ENCODE measurements at regions not wholly inside any gene's neighbourhood (a gene's known extent, or its start where the extent isn't known, plus 50 kb on each side); places are given as distances from the start of the nearest gene placed in this dataset.

DNA sequence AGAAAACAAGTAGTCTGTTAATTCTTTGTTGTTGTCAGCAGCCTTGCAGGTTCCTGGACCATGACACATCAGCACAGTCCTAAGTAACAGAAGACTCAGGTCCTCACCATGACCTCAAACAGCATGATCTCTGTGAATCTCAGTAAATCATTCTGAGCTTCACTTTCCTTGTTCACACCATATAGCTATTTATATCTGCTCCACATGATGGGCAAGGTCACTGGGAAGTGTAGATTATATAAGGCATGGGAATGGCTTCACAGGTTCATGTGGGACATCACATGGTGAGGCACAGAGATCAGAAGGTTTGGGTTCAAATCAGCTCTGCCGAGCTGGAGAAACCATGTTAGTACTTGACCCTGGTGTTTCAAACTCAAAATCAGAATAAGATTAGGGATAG is 245.4 kb upstream of the SPTLC3 start:
- no peak for DNase-seq

DNA sequence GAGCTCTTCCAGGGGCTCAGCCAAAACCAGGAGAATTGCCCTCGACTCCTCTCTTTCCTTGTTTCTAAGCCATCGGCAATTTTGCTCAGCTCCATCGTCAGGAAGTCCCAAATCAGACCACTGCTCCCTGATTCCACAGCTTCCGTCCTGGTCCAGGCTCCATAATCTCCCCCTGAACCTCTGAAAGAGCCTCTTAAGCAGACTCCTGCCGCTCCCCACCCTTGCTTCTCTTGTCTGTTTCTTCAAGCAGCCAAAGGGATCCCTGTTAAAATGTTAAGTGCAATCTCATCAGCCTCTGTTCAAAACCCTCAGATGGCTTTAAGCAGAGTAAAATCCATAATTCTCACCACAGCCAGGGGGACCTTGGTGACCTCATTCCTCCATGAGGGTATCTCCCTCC is 244.7 kb upstream of the SPTLC3 start:
- DNase-seq = no peak

DNA sequence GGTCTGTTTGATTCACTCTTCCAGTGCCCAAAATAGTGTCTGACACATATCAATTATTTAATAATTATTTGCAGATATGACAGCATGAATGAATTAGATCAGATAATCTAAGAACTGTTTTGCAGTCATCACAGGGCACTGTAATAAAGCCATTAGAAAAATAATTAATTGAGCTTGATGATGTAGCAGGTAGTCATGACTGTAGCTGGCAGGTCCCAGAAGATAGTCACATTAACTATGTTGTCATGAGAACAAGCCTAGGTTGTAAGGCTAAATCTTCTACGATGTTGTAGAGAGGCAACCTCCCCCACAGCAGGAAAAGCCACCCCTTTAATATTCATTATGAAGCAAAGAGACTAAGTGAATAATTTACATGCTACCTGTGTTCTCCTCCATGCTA is 243.9 kb upstream of the SPTLC3 start:
- no peak for DNase-seq

DNA sequence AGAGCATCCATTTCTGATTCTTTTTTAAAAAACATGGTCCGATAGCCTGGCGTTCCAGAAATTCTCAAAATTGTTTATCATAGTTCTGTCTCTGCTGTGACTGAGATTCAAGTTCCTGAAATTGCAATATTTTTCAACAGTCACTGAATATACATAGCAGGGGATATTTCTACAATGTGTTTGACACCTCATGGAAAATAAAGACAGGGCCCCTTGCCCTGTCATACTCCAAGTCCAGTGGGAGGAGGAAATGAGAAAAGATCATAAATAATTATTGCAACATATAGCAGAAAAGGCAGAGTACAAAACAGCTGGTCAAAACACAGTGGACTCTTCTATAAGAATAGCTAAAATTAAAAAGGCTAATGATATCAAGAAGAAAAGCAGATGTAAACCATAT is 234.8 kb upstream of the SPTLC3 start:
- no peak for DNase-seq

DNA sequence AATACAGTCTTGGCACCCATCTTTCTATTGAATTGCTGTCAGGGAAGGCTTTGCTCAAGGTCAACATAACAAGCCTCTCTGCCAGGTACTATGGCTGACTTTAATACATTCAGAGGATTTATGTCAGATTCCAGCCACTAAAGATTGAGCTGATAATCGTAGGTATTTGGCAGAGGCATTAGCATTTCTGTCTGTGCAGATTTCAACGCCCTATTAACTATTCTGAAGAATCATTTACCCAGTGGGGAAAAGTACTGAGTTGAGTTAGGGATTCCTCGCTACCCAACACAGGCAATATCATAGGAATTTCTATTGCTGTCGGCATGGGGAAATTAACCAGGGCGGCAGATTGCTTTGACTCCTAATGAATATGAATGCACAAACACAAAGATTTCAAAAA is 233.7 kb upstream of the SPTLC3 start:
- no peak for DNase-seq

DNA sequence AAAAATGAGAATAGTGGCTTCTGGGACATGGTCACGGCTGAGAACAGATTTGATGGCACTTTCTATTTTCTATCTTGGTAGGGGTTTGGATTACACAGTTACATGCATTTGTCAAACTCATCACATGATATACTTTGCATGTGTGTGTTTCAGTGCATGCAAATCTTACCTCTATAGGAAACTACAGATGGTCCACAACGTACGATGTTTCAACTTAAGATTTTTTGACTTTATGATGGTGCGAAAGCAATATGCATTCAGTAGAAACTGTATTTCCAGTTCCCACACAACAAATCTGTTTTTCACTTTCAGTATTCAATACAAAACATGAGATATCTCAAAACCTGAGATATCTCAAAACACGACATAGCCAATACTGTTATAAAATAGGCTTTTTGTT is 231.8 kb upstream of the SPTLC3 start:
- DNase-seq = no peak

DNA sequence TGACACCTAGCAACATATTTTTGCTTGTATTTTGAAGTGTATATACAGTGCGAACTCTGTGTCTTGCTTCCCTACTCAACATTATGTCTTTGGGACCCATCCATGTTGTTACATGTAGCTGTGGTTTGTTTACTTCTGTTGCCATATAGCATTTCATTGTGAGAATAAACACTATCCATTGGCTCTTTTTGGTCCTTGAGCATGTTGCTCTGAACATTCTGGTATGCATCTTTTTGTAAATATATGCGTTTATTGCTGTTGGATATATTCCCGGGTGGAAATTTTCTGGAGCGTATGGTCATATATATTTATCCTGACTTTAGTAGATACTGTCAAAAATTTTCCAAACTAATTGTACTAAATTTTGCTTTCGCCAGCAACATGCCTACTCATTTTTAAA is 222.5 kb upstream of the SPTLC3 start:
- no peak for DNase-seq

DNA sequence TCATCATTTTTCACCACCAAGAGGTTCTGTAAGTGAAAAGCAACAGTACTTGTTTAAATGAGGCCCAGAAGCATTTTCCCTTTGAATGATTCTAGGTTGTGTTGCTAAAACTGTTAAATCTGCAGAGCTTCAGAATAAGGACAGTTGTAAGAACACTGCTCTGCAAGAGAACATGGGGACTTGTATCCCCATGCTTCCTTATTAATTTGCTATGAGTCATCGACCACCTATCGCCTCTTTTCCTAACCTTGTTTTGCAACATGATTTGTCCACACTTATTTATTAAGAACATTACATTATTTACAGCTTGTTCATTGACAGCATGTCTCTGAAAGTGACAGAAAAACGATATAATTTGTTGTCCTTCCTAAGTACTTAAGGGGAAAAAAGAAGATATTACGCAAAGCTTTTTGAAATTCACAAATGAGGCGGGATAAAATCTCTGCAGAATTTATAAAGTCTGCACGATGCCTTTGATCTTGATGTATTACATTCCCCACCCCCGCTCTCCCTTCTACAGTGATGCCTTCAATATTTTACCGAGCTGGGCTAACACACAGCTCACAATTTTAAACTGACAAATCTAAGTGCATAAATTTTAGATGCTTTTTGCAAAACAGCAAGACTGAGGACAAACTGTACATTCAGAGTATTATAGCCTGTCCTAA is 220.0 kb upstream of the SPTLC3 start:
- DNase-seq = no peak

DNA sequence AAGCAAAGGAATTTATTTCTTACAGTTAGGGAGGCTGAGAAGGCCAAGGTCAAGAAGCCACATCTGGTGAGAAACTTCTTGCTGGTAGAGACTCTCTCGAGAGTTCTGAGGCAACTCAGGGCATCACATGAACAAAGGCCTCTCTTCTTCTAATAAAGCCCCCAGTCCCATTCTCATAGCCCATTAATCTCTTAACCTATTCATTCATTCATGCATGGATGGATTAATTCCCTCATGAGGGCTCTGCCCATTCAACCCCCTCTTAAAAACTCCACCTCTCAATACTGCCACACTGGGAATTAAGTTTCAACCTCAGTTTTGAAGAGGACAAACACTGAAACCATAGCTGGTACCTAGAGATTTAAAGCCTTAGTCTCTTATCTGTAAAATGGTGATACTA is 217.9 kb upstream of the SPTLC3 start:
- DNase-seq = no peak

DNA sequence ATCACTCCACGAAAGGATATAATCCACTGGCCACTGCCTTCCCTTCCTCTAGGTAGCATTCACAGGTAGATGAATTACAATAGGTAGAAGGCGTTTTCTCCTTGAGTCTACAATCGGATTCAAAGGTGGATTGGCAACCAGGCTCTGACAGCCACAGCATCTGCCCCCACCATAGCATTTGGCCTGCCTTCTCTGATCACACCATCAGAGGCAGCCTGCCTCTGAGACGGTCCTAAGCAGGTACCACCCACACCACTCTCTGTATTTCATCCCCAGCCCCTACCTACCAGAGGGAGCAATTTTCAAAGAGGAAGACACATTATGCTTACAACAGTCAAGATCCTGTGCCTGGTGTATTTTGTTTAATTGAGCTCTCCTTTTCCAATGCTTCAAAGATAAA is 210.5 kb upstream of the SPTLC3 start:
- DNase-seq = no peak

DNA sequence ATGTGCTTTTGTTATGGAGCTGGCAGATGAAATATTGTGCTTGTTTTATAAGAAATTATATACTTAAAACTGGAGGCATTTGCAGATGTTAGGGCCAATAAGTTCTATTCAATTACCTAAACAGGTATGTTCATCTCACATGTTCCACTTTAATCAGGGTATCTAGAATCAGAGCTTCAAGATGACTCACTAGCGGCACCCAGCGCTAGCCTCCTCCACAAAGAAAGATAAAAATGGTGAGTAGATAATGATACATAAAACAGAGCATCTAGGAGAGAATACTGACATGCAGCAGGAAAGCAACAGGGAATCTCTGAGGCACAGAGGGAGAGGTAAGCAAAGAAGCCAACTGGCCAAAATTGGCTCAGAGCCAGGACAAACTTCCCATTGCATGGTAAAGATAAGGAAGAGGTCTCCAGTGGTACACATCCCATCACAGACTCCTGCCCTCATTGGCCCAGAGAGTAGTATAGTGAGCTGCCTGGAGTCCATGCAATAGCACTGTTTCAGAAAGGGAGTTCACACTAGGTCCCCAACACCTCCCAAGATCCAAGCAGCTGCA is 200.7 kb upstream of the SPTLC3 start:
- DNase-seq = no peak

DNA sequence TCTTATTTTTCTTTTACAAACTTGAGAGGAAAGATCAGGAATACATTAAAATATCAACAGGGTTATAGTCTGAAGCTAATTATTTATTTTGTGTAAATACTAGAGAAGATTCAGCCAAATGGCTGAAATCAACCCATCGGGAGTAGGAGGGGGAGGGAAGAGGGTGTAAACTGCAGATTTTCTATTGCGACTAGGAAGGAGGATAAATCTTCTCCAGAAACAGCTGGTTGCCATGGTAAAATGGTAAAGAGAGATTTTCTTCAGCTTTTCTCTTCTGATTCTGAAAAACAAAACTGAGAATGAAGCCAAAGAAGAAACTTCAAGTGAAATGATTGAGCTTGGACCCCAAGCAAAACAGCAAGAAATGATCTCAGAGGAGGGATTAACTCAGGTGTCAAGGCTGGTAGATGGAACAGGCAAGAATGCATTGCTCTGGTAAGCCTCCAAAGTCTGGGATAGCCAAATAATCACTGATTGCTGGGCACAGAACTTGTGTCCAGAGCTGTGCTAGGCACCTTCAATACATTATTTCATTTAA is 193.5 kb upstream of the SPTLC3 start:
- no peak for DNase-seq

DNA sequence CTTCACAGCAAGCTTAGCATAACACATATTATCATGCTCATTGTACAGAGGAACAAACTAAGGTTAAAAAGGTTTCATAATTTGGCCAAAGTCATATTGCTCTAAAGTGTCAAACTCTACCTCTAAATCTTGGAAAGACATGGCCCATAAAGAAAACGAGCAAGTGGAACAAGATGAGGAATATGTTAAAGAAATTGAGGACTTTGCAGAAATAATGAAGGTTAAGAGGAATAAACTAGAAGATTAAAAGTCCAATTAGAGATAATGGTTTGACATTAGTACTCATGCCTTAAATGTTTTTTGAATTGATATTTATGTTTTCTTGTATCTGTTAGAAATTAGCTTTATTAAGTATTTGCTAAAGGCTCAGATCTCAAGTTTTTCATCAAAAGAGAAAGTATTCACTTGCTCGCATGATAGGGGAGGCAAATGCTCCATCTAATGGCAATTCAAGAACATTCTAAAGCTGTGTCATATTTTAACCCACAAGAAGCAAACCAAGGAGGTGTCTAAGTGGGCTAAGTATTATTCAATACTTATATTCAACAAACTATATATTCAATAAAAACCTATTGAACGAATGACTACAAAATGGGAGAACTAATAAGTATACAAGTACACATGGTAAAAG is 192.9 kb upstream of the SPTLC3 start:
- DNase-seq = no peak

DNA sequence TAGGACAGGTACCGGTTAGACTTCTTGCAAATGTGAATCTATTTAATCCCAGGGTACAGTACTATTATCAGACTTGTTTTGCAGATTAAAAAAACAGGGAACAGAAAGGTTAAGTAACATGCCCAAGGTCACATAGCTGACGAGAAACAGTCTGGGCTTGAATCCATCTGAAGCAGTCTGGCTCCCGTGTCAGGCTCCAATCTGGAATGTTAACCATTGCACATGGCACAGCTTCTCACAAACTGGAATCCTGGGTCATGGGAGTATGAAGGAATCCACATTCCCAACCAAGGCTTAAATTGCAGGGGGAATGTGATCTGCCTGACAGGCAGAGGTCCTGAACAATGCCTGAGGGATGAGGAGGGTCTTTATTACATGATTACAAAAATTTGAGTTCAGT is 187.5 kb upstream of the SPTLC3 start:
- no peak for DNase-seq

DNA sequence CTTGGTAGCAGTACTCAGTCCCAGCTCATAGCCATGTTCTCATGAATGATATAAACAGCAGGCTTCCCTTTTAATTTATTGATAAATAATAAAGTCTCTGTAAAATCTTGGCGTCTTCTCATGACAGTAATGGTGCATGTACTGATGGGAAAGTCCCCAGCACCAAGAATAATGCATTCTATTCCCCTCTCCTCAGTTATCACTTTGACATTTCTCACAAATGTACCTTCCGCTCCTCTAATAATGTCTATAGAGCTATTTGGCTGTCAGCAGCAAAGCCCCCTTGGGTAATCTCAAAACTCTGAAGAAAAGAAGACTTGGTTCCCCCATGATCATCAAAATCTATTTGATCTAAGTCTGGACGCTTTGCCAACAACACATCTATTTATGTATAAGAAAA is 185.0 kb upstream of the SPTLC3 start:
- no peak for DNase-seq

DNA sequence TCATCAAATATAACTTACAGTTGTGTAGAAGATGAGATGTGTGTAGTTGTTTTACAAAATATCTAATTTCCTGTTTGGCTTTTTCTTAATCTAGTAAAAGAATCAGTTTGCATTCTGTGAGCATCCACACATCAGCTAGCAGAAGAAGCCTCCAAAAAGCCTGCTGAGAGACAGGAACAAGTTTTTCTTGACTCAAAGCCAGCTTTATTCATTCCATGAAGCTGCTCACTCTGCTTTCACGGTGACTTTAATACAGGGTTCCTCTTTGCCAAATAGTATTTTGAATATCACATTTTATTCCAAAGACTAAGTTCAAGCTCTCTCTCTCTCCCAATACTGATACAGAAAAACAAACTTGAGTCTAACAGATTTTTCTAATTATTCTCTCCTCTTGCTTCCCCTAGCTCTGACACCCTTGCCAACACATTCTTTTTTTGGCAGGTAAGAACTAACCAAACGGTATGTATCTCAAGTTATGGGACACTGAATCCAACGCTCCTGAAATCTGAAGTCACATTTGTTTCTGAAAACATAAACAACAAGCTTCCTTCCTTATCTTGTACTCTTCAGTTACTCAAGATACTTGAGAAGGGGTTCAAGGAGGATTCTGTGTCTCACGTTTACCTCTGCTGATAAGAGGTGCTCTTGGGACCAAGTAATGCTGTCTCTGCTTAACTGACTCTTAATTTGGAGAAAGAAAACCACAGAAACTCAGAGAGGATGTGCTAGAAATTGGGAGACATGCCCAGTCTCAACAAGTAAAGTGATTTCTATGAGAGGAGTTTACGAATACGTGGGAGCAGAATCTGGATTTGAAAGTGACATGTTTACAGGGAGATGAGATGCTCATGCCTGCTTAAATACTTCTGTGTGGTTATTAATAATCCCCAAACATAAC is 184.2 kb upstream of the SPTLC3 start:
- DNase-seq = no peak

DNA sequence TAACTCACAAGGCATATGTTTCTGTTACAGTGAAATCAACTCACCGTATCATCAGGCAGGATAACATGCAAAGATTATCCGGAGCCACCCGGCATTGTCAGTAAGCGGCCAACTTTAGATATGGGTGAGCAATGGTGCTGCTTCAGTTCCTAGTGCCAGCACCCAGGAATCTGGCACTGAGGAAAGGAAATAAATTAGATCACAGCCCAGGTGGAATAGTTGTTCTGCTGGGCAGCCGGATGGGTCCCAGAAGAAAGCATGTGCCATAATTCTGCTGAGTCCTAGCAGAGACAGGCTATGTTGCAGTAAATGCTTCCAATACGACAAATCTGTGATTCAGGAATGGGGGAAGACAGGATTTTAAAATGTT is 183.6 kb upstream of the SPTLC3 start:
- no peak for DNase-seq

DNA sequence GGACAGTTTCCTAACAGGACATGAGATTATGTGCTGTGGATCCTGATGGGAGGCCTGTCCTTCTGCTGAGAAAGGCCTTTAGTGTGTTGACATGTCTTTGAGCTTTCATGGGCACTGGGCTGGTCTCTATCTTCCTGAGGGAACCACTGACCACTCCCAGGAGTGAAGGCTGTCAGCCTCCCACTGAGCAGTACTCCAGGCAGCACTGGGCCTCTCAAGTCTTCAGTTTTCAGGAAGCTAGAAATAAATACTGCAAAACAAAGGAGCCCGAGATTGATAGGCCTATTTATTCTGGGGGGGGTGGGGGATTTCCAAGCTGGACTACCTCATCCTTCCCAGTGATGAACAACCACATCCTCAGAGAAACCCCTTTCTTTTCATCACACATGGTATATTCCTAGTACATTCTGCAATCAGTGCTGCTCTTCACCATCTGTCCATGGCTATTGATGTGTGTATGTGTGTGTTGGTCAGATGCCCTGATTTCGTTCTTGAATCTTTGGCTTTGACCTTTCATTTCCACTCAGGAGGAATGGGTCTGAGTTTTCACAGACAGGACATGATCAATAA is 180.9 kb upstream of the SPTLC3 start:
- no peak for DNase-seq

DNA sequence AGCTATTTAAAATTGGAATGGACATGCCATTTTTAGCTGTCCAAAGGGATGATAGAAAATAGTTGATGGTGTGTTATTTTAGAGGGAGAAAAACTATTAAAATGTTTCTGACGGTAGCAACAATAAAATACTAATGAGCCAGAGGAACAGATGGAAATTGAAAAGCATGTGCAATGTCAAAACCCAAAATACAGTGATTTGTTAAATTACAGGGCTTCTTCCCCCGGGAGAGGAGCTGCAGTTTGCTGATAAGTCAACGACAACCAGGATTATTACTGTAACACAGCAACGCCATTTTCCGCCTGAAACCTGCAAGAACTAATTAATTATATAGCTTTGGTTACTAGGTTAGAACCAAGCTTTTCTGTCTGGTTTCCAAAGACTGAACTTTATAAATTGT is 179.6 kb upstream of the SPTLC3 start:
- no peak for DNase-seq

DNA sequence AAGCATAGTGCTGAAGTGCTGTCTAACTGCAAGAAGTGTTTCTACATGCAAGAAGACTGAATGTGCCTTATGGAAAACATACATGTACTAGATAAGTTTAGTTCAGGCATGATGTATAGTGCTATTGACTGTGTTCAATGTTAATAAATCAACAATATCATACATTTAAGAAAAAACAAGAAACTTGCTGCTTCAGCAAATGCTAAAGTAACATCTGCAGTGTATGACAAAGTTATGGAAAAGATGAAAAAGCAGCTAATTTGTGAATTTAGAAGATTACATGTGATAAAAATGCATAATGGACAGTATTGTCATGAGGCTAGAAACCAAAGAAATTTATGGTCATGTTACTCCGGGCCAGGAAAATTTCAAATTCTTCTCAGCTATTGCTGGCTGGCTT is 174.9 kb upstream of the SPTLC3 start:
- no peak for DNase-seq

DNA sequence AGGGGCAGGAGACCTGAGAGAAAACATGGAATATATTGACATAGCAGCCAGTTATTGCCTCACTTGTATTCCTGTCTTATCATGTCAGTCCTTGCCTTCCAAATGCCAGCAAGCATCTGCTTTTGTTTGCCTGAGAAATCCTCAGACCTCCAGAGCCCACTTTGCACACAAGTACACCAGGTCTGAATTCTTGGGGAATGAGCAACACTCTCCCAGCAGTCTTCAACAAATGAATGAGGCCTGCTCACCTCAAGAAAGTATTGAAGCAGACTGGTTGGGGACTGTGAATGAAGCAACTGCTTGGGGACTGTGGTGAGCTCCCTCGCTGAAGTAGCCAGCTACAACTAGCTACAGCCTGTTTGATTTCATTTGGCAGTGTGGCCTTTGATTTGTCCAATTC is 172.8 kb upstream of the SPTLC3 start:
- no peak for DNase-seq

DNA sequence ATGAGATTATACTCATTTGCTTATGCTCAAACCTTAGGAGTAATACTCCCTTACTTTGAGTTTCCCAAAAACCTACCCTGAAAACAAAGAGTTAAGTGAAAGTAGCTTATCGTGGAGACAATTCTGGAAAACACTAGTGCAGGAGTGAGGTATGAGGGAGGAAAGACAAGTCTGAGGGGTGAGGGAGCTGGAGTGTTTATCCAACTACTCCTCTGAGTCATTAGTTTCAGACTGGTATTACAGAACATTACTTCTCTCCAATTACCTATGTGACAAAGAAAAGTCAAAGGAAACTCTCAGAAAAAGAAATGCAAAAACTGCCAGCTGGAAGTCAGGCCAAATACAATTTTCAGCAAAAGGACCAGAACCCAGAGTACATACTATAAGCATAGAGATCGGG is 171.1 kb upstream of the SPTLC3 start:
- DNase-seq = no peak

DNA sequence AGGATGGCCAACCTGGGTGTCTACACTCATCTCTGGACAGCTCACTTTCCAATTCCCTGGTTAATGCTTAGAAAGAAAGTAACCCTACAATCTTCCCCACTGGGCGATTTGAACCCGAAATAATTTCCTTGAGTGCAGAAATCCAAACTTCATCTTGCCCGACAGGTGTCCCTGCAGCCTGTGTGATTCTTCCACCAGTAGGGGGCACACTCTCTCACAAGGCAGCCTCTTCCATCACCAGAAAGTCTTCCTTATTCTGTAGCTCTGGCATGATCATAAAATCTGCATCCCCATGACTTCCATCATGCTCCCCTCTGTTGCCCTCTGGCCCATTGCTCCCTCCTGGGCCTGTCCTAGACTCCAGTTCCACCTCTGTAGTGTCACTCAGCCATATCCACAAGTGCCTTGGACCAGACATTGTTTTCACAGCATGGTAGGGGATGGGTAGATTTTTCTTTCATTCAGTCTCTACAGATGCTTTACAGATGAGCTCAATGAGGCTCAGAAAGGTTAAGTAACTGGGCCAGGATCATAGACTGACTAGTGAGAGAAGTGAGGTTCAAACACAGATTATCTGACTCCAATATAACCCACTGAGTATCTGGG is 170.4 kb upstream of the SPTLC3 start:
- DNase-seq = no peak
